ENCODE measurements at regions not wholly inside any gene's neighbourhood (a gene's known extent, or its start where the extent isn't known, plus 50 kb on each side); places are given as distances from the start of the nearest gene placed in this dataset.

GRCh38 chr14:98172243-98172778 is 1099.7 kb downstream of the BCL11B start:
- no peak for DNase-seq (ENCODE audit: low read depth in 3 of 3, low spot score in 1 of 3)

GRCh38 chr14:98173305-98173704 is 1098.7 kb downstream of the BCL11B start:
- DNase-seq (ENCODE audit: low read depth in 3 of 3, low spot score in 1 of 3): peak in 2 of 3 donors; percentile 51 to 57

GRCh38 chr14:98174041-98174440 is 1098.0 kb downstream of the BCL11B start:
- no peak for DNase-seq (ENCODE audit: low read depth in 3 of 3, low spot score in 1 of 3)

- DNase-seq (ENCODE audit: low read depth in 3 of 3, low spot score in 1 of 3): no peak
These were observed 1096.6 kb downstream of the BCL11B start for GRCh38 chr14:98175436-98175835.

GRCh38 chr14:98175881-98176280 is 1096.1 kb downstream of the BCL11B start:
- no peak for DNase-seq (ENCODE audit: low read depth in 3 of 3, low spot score in 1 of 3)

DNA sequence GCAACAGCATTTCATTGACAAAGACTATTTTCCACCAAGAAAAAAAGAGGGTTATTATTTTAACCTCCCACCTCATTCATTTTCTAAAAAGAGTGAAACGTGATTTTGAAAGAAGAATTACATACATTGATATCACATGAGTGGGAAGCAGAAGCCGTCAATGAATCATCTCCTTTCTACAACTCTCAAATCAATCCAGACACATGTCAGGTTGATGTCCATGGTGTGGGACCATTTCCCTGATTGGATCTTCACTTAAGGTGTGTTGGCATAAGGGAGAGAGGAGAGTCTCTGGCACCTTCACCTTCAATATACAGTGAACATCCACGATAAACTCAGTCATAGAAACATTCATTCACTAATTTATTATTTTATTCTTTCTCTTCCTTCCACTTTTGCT is 1095.1 kb downstream of the BCL11B start:
- no peak for DNase-seq (ENCODE audit: low read depth in 3 of 3, low spot score in 1 of 3)

DNA sequence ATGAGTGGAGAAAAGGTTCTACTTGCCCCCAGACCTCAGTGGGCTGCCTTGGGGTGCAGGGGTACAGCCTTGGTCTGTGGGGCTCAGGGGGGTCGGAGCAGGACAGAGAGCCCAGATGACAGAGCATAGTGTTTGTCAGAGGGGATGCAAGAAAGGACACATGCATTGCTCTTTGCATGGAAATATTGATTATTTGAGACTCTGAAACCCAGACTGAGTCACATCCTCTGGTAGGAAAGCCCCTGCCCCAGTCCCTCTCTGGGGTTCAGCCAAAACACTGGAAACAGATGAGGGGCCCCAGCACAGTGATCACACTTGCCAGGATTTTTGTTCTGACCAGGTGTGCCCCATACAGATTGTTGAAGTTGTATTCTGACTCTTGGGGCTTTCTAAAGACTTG is 1094.4 kb downstream of the BCL11B start:
- peak; percentile 41 to 54 (median 53) for DNase-seq (ENCODE audit: low read depth in 3 of 3, low spot score in 1 of 3)

- DNase-seq (ENCODE audit: low read depth in 3 of 3, low spot score in 1 of 3): no peak
These were observed 1090.8 kb downstream of the BCL11B start for GRCh38 chr14:98181241-98181640.

DNA sequence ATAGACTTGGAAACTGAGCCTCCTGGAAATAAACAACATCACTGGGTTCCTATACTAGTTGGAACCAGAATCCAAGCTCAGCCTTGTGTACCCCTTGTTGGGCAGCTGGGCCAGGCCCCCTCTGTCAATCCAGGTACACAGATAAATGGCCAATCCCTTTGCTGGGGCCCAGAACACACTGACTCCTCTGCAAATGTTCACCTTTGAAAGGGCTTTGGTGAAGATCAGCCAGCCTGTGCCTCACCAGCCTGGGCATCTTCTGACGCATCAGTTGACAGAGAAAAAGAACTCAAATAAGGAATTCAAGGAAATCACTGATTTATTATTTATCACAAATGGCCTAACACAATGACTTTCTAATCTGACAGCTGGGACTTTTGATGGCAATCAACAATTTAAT is 1090.2 kb downstream of the BCL11B start:
- DNase-seq (ENCODE audit: low read depth in 3 of 3, low spot score in 1 of 3): no peak

DNA sequence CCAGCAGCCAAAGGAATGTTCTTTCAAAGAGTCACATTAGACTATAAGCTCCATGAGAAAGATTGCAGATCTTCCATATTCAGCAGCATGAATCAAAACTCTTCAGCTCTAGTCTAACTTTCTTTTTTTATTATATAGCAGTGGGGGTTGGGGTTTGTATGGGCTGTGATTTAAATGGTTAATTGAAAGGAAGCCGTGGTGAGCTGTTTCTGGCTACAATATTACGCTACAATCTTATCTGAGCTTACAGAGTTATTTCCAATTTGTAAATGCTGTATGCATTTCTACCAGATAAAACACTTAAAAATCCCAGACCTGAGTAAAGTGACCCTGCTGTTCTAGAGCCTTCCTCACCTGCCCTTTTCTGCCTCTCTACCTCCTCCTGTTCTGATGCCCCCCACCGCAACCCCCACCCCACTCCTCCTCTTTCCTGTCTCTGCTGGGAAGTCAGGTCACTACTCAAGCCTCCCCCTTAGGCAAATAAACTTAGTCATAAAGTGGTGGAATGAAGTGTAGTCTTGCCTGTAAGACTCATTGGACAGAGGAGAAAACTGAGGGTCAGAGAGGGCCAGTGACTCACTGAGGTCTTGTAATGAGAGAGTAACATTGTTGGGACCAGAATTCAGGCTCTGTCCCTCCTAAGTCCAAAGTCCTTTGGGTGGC is 1089.5 kb downstream of the BCL11B start:
- DNase-seq (ENCODE audit: low read depth in 3 of 3, low spot score in 1 of 3): peak in 1 of 3 donors; percentile 42

- DNase-seq (ENCODE audit: low read depth in 3 of 3, low spot score in 1 of 3): no peak
These were observed 1088.4 kb downstream of the BCL11B start for GRCh38 chr14:98183556-98183955.

DNA sequence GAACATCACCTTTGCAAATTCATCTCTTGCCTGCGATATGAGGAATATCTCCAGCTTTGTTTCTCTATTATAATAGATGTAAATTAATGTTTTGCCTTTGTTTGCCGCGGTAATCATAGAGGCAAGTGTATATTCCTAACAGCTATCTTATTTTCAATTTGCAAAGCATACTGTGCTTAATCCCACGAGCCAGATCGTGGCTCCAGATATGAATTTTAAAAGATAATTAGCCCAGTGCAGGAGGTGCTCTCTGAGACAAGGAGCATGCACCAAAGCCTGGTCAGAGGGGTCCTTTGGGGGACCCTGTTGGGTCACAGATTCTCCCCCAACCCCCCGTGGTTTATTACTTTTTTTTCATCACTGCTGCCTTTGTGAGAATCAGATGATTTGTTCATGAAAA is 1087.5 kb downstream of the BCL11B start:
- no peak for DNase-seq (ENCODE audit: low read depth in 3 of 3, low spot score in 1 of 3)

DNA sequence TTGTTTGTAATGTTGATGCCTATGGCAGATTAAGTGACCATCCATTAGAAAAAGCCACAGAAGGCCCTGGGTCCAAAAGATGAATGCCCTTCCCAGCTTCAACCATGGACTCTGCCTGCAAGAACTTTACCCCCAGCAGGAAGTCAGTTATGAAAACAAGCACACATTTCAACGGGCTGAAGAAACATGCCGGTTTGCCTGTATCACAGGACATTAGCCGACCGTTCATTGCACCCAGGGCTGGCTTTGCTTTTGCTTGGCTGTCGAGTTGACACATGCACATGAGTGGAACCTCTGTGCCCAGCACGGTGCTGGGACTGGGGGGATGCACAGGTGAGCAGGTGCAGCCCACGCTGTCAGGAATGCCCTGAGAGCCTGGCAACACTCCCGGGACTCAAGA is 1087.0 kb downstream of the BCL11B start:
- DNase-seq (ENCODE audit: low read depth in 3 of 3, low spot score in 1 of 3): no peak

- no peak for DNase-seq (ENCODE audit: low read depth in 3 of 3, low spot score in 1 of 3)
These were observed 1085.9 kb downstream of the BCL11B start for GRCh38 chr14:98186140-98186539.

DNA sequence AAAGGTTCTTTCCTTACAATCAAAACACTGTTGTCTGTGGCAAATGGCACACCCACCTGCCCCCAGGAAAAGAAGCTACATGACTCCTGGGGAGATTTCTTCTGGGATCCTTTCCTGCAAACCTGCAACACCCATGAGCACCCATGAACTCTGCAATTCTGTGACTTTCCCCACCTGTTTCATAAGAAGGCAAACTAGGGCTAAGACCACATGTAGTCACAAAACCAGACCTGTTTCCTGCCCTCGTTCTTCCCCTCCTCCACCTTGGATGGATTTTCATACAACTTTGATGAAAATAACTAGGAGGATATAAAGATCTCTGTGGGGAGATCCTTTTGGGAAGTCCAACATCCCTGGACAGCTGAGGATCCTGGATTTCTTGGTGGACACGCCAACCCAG is 1084.7 kb downstream of the BCL11B start:
- no peak for DNase-seq (ENCODE audit: low read depth in 3 of 3, low spot score in 1 of 3)

DNA sequence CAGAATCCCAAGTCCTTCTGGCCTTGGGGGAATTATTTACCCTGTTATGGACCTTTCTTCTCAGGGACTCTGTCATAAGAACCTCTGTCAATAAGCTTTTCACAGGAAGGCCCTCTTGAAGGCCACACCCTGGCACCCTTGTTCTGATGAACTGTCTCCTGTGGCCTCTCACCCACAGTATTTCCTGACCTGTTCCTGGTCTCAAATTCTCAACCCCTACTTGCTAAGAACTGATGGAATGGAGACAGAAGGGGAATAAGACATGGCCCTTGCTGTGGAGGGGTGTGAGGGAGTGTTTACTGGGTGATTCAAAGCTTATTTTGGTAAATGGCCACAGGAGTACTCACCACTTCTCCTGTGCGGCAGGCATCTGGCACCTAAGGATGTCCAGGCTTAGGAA is 1082.9 kb downstream of the BCL11B start:
- no peak for DNase-seq (ENCODE audit: low read depth in 3 of 3, low spot score in 1 of 3)

DNA sequence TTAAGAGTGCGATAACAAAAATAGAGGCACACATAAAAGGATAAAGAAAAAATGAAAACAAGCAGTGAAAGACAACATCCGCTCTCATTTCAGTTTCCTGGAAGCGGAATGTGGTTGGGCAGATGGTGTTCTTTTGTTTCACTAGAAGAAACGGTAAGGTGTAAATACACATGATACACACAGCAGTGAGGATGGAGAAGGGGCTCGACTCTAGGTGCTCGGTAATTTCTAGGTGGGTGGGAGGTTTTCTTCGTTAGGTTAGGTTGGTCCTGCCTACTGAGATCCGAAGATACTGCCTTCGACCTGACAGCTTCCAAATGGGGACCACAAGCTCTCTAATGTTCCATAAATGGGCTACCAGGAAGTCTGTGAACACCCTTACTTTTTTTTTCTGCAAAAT is 1082.5 kb downstream of the BCL11B start:
- DNase-seq (ENCODE audit: low read depth in 3 of 3, low spot score in 1 of 3): peak in 1 of 3 donors; percentile 35

- no peak for DNase-seq (ENCODE audit: low read depth in 3 of 3, low spot score in 1 of 3)
These were observed 1082.1 kb downstream of the BCL11B start for GRCh38 chr14:98189944-98190343.

DNA sequence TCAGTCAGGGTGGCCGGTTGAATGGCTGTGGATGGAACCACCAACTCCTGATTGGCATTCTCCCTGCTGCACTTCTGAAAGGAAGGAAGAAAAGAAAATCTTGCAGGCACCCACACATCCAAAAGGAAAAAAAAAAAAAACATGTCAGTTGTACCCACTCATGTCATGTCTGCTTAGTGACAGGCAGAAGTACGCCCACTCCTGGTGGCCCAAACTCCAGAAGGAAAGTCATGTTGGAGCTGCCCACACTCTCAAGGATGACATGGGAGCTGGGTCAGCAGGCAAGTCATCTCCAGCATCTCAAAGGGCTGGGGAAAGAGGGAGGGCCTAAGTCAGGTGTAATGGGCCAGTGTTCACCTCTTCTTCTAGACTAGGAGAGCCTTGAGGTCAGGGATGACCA is 1079.1 kb downstream of the BCL11B start:
- no peak for DNase-seq (ENCODE audit: low read depth in 3 of 3, low spot score in 1 of 3)

GRCh38 chr14:98194821-98195220 is 1077.2 kb downstream of the BCL11B start:
- DNase-seq (ENCODE audit: low read depth in 3 of 3, low spot score in 1 of 3): no peak

GRCh38 chr14:98195256-98195655 is 1076.7 kb downstream of the BCL11B start:
- DNase-seq (ENCODE audit: low read depth in 3 of 3, low spot score in 1 of 3): no peak

GRCh38 chr14:98197933-98198332 is 1074.1 kb downstream of the BCL11B start:
- no peak for DNase-seq (ENCODE audit: low read depth in 3 of 3, low spot score in 1 of 3)

- no peak for DNase-seq (ENCODE audit: low read depth in 3 of 3, low spot score in 1 of 3)
These were observed 1073.6 kb downstream of the BCL11B start for GRCh38 chr14:98198385-98198784.

Data from stimulated activated CD4-positive, alpha-beta T cell treated with anti-CD3 and anti-CD28 coated beads, TNF-alpha, amount 100 ng/mL, for 1 hour (primary cell).